A673 (cell line): ENCODE measurements at regions not wholly inside any gene's neighbourhood (a gene's known extent, or its start where the extent isn't known, plus 50 kb on each side); places are given as distances from the start of the nearest gene placed in this dataset.

Experiments
- BruUV-seq: library from RNA; stranded (reverse); fragments of 400-500 nt; replicated peaks from 2 replicates; lab custom pipeline; 2021; lab: Mats Ljungman, UMichigan
- CTCF ChIA-PET: fragments of 300-600 bp; sonication (Branson Sonifier 250); formaldehyde crosslinking; loops from one replicate; lab custom pipeline; 2022; ENCODE audit warnings: antibody characterized with exemption; lab: Charles Lee
- POLR2A ChIA-PET: fragments of 300-600 bp; sonication (Branson Sonifier 250); formaldehyde crosslinking; loops from one replicate; lab custom pipeline; 2022; ENCODE audit warnings: antibody characterized with exemption; ENCODE audit not compliant: low non-redundant PET; lab: Charles Lee
- DNase-seq: peaks from one replicate; pipeline ENCODE4 v3.0.0-alpha.2; 2015; ENCODE audit warnings: low spot score
- H3K27ac ChIP-seq: fragments of 200-600 bp; sonication (generic); 2 replicates; pipeline ENCODE4 v1.5.1; 2016; ENCODE audit warnings: mixed run types, low read depth, mild to moderate bottlenecking, mixed read lengths, antibody characterized with exemption, low read length; ENCODE audit not compliant: poor library complexity, severe bottlenecking
- H3K27me3 ChIP-seq: fragments of 200-600 bp; sonication (generic); replicated peaks from 2 replicates; pipeline ENCODE4 v1.6.1; 2017; ENCODE audit warnings: mixed run types, low read depth, mild to moderate bottlenecking, mixed read lengths, antibody characterized with exemption, low read length; ENCODE audit not compliant: insufficient read depth, poor library complexity
- H3K36me3 ChIP-seq: fragments of 200-600 bp; sonication (generic); 2 replicates; pipeline ENCODE4 v1.6.1; 2016; ENCODE audit warnings: mixed run types, mild to moderate bottlenecking, mixed read lengths, antibody characterized with exemption, low read length; ENCODE audit not compliant: insufficient read depth, poor library complexity, severe bottlenecking
- H3K4me1 ChIP-seq: fragments of 200-600 bp; sonication (generic); 2 replicates; pipeline ENCODE4 v1.6.1; 2017; ENCODE audit warnings: mixed run types, mild to moderate bottlenecking, mixed read lengths, antibody characterized with exemption, low read length; ENCODE audit not compliant: insufficient read depth, poor library complexity, severe bottlenecking
- H3K4me3 ChIP-seq: fragments of 200-600 bp; sonication (generic); 2 replicates; pipeline ENCODE4 v1.5.1; 2016; ENCODE audit warnings: low read depth, mixed run types, mild to moderate bottlenecking, mixed read lengths, low read length; ENCODE audit not compliant: poor library complexity, severe bottlenecking
- H3K9me3 ChIP-seq: fragments of 200-600 bp; sonication (generic); 2 replicates; pipeline ENCODE4 v1.6.1; 2016; ENCODE audit warnings: mixed run types, low read depth, mild to moderate bottlenecking, mixed read lengths, antibody characterized with exemption, low read length; ENCODE audit not compliant: poor library complexity, severe bottlenecking
- CTCF ChIP-seq: fragments of 300-800, 200-600 bp; sonication (generic); conservative IDR thresholded peaks from 2 replicates; pipeline ENCODE4 v1.5.1; 2017; ENCODE audit warnings: low read depth, mild to moderate bottlenecking, antibody characterized with exemption, low read length, moderate library complexity, mixed read lengths
- EZH2 ChIP-seq: fragments of 200-600 bp; sonication (generic); IDR thresholded peaks from 2 replicates; pipeline ENCODE4 v1.6.1; 2017; ENCODE audit warnings: borderline replicate concordance, low read depth, mild to moderate bottlenecking, mixed read lengths, antibody characterized with exemption, low read length; ENCODE audit not compliant: poor library complexity, severe bottlenecking
- intact Hi-C: fragments of 100-400 bp; cut with micrococcal nuclease; formaldehyde crosslinking; loops from one replicate; pipeline ENCODE4 v1.10.0; 2022; ENCODE audit not compliant: unreplicated experiment

DNA sequence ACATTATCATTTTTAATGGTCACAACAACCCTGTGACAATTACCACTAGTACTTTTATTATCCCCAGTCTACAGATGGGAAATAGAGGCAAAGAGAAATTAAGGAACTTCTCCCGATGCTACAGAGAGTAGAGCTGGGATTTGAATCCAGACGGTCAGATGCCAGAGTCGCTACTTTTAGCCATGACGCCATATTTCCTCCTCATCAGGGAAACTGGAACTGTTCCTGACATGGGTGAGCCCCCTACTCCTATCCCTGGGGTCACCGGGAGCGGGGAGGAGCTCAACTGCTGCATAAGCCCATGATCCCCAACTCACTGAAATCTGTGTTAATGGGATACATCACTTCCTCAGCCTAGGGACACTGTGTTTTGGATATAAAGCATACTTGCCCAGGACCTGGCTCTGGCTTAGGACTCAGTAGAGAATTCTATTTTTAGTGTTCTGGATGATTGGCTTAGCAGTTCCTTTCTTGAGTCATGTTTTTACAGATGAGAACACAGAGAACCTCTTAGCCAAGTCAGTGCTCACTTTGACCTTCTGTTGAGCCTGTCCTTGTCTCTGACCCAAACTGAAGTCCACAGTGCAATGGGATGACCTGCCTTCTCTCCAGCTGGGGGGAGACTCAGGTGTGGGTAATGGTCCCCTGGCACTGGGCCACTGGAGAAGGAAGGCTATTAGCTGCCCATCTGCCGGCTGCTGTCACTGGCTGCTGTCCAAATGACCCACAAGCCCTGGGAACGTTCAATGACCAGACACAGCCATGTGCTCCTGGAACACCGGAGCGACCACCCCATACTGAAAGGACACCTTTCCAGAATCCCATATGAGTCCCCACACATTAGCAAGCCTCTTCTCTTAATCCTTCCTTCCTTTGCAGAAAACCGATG lies 90.8 kb upstream of the SHISA3 start:
- DNase-seq = no peak
- H3K9me3 ChIP-seq = no peaks in the 10 kb centered on the region
- no peak overlapping the region for H3K27ac ChIP-seq
- BruUV-seq = no TSS peak
- H3K36me3 ChIP-seq = no peaks in the 10 kb centered on the region
- TF ChIP-seq CTCF = no peak
- no peak for TF ChIP-seq EZH2
- intact Hi-C loops = no loop called here
- H3K4me1 ChIP-seq = no peaks in the 10 kb centered on the region
- ChIA-PET POLR2A (no interaction called here), CTCF (no interaction called here)
- no peak overlapping the region for H3K4me3 ChIP-seq
- no peaks in the 10 kb centered on the region for H3K27me3 ChIP-seq

GRCh38 chr4:42308247-42308646 lies 89.0 kb upstream of the SHISA3 start:
- intact Hi-C loops = no loop called here
- H3K4me1 ChIP-seq = no peaks in the 10 kb centered on the region
- no peaks in the 10 kb centered on the region for H3K9me3 ChIP-seq
- POLR2A ChIA-PET = no interaction called here
- DNase-seq = no peak
- CTCF ChIA-PET = no interaction called here
- no TSS peak for BruUV-seq
- H3K4me3 ChIP-seq = no peak overlapping the region
- TF ChIP-seq CTCF (no peak), EZH2 (no peak)
- H3K36me3 ChIP-seq = no peaks in the 10 kb centered on the region
- H3K27ac ChIP-seq = no peak overlapping the region
- no peaks in the 10 kb centered on the region for H3K27me3 ChIP-seq

DNA sequence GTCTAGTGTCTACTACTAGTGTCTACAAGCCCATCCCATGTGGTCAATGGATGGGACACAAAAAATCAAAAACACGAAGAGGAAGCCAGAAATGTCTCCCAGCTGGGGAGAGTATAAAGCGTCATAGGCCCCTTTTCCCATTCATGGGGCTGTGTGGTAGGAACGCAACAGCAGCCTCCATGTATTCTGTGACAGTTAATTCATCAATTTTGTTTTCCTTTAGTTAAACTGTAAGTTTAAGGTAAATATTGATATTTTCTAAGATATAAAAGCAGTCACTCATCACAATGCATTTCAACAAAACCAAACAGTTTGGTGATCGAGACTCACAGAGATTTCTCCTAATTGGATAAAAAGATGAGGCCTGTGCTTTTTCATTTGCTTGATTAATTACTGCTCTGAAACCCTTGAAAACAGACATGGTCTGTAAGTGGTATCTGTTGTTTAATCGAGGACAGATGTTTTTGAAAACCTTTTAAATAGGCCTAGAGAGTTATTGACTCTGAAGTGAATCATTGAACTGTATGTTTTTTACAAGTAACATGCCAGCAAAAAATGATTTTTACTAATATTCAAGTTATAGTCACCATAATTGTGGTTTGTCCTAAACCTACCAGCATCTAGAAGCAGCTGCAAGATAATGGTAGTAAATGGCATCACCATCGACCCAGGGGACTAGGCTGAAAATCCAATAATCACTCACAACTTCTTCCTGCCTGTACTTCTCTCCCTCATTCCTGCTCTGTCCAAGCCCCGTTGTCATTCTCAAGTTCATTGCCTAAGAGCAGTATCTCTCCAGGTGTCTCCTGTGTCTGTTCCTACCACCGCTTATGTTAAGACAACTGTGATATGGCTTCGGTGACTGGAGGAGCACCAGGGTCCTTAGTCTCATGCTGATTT lies 87.7 kb upstream of the SHISA3 start:
- BruUV-seq = no TSS peak
- Histone ChIP-seq H3K27ac (no peak overlapping the region), H3K36me3 (no peaks in the 10 kb centered on the region), H3K27me3 (no peaks in the 10 kb centered on the region), H3K4me1 (no peaks in the 10 kb centered on the region), H3K9me3 (no peaks in the 10 kb centered on the region), H3K4me3 (no peak overlapping the region)
- DNase-seq = no peak
- ChIA-PET CTCF (no interaction called here), POLR2A (no interaction called here)
- TF ChIP-seq CTCF (no peak), EZH2 (no peak)
- intact Hi-C loops = no loop called here
